K562 (cell line): ENCODE measurements at regions not wholly inside any gene's neighbourhood (a gene's known extent, or its start where the extent isn't known, plus 50 kb on each side); places are given as distances from the start of the nearest gene placed in this dataset.

Experiments used
- ATAC-seq: fragments of 200-7000 bp; cut with Tn5 transposase; 3 replicates; pipeline ENCODE4 v1.9.1; 2020; ENCODE audit warnings: moderate library complexity
- BruUV-seq: library from RNA; stranded (reverse); fragments of 400-500 nt; replicated peaks from 2 replicates; lab custom pipeline; 2021; lab: Mats Ljungman, UMichigan
- CTCF ChIA-PET: fragments of 300-600 bp; formaldehyde crosslinking; extraction: SDS; loops from one replicate; lab custom pipeline; 2021; ENCODE audit warnings: low intra/inter-chr PET ratio; lab: Yijun Ruan, JAX
- POLR2A ChIA-PET: fragments of 300-600, 350-650 bp; sonication (Branson Sonifier 250); formaldehyde crosslinking; extraction: SDS; loops from one replicate; lab custom pipeline; 2021; ENCODE audit warnings: antibody characterized with exemption, inconsistent platforms; lab: Yijun Ruan, JAX
- DNase-seq, 4 experiments: peaks; one replicate each; pipeline versions ENCODE4 v3.0.0 to v3.0.0-alpha.2; 2011 to 2018; ENCODE audit warnings: low spot score in 3 of 4, mixed read lengths in 3 of 4; ENCODE audit errors: extremely low read depth in 1 of 4
- FAIRE-seq: peaks from 2 replicates; lab custom pipeline; 2011; peaks lifted over from hg19 to GRCh38; lab: Jason Lieb, UNC
- H2AFZ ChIP-seq: 2 replicates; pipeline ENCODE4 v1.6.0; 2011; ENCODE audit warnings: low read depth, low read length, control low read depth, inconsistent platforms
- H3K27ac ChIP-seq: fragments of 200-600 bp; 3 replicates; pipeline ENCODE4 v1.8.0; 2011; ENCODE audit warnings: low read depth, mild to moderate bottlenecking, control low read depth, inconsistent platforms, low read length, moderate library complexity, mixed read lengths; ENCODE audit errors: extremely low read depth
- H3K27me3 ChIP-seq, 2 experiments: fragments of 300-600 bp in 1 of 2; 2 replicates in 1 of 2; 3 replicates in 1 of 2; pipeline versions ENCODE4 v1.6.0 to v1.8.0; 2011; ENCODE audit warnings: inconsistent platforms in 2 of 2, low read length in 2 of 2, mild to moderate bottlenecking in 1 of 2, mixed read lengths in 1 of 2, moderate library complexity in 1 of 2; ENCODE audit not compliant: control insufficient read depth in 2 of 2, insufficient read depth in 2 of 2
- H3K36me3 ChIP-seq: fragments of 300-600 bp; 3 replicates; pipeline ENCODE4 v1.8.0; 2011; ENCODE audit warnings: mild to moderate bottlenecking, low read length, inconsistent platforms; ENCODE audit not compliant: control insufficient read depth, insufficient read depth
- H3K4me1 ChIP-seq, 2 experiments: fragments of 200-600 bp in 1 of 2; replicated peaks in 1 of 2; 2 replicates in 1 of 2; 3 replicates in 1 of 2; pipeline versions ENCODE4 v1.5.1 to v1.8.0; 2011; ENCODE audit warnings: inconsistent platforms in 2 of 2, low read length in 2 of 2, mild to moderate bottlenecking in 1 of 2, mixed read lengths in 1 of 2, moderate library complexity in 1 of 2; ENCODE audit not compliant: control insufficient read depth in 2 of 2, insufficient read depth in 2 of 2
- H3K4me2 ChIP-seq: 2 replicates; pipeline ENCODE4 v1.6.1; 2011; ENCODE audit warnings: low read length, control low read depth, inconsistent platforms, mixed read lengths; ENCODE audit not compliant: insufficient read depth
- H3K4me3 ChIP-seq: fragments of 200-600 bp; sonication (generic), shearing (Covaris generic); 2 replicates; pipeline ENCODE4 v1.5.1; 2016; ENCODE audit warnings: control low read depth, inconsistent platforms
- H3K79me2 ChIP-seq: fragments of 200-600 bp; 3 replicates; pipeline ENCODE4 v1.8.0; 2011; ENCODE audit warnings: low read length, inconsistent platforms; ENCODE audit not compliant: control insufficient read depth, insufficient read depth
- H3K9ac ChIP-seq, 2 experiments: 2 replicates each; pipeline versions ENCODE4 v1.6.0 to v1.6.1; 2011; ENCODE audit warnings: low read depth in 2 of 2, low read length in 2 of 2, control low read depth in 1 of 2, inconsistent platforms in 1 of 2, mild to moderate bottlenecking in 1 of 2, mixed read lengths in 1 of 2; ENCODE audit not compliant: insufficient read depth in 1 of 2
- H3K9me1 ChIP-seq: one replicate; pipeline ENCODE4 v1.6.0; 2011; ENCODE audit warnings: inconsistent platforms, mild to moderate bottlenecking, low read length, moderate library complexity; ENCODE audit not compliant: control insufficient read depth, insufficient read depth
- H3K9me3 ChIP-seq: replicated peaks from 2 replicates; pipeline ENCODE4 v1.5.1; 2011; ENCODE audit warnings: low read depth, low read length, inconsistent platforms; ENCODE audit not compliant: control insufficient read depth, insufficient read depth
- H4K20me1 ChIP-seq: replicated peaks from 2 replicates; pipeline ENCODE4 v1.6.1; 2011; ENCODE audit warnings: low read length, inconsistent platforms, mixed read lengths; ENCODE audit not compliant: control insufficient read depth, insufficient read depth
- FOXA1 ChIP-seq: fragments of 450-650 bp; IDR thresholded peaks from 2 replicates; pipeline ENCODE4 v1.6.1; 2016; ENCODE audit warnings: mild to moderate bottlenecking, borderline replicate concordance
- MTA1 ChIP-seq: fragments of 450-650 bp; IDR thresholded peaks from 2 replicates; pipeline ENCODE4 v1.6.1; 2017; ENCODE audit warnings: borderline replicate concordance
- NFRKB ChIP-seq: fragments of 450-650 bp; IDR thresholded peaks from 2 replicates; pipeline ENCODE4 v1.6.1; 2016; ENCODE audit warnings: low read depth
- NONO ChIP-seq, 2 experiments: fragments of 200-400 bp in 1 of 2; fragments of 450-650 bp in 1 of 2; formaldehyde crosslinking in 1 of 2; IDR thresholded peaks; 2 replicates each; pipeline ENCODE4 v1.6.1; 2017; ENCODE audit warnings: low read depth in 2 of 2, mild to moderate bottlenecking in 2 of 2, moderate library complexity in 2 of 2, low read length in 1 of 2
- RBM39 ChIP-seq: fragments of 200-400 bp; formaldehyde crosslinking; optimal IDR thresholded peaks from 2 replicates; pipeline ENCODE3; 2018; ENCODE audit warnings: low read depth, low read length
- RNF2 ChIP-seq: sonication (generic); IDR thresholded peaks from 2 replicates; pipeline ENCODE4 v1.6.1; 2016
- SPI1 ChIP-seq: IDR thresholded peaks from 2 replicates; pipeline ENCODE4 v1.6.1; 2011; ENCODE audit warnings: low read depth, low read length, control low read depth, borderline replicate concordance
- SRSF7 ChIP-seq: fragments of 200-400 bp; formaldehyde crosslinking; optimal IDR thresholded peaks from 2 replicates; pipeline ENCODE3; 2017; ENCODE audit warnings: mild to moderate bottlenecking, low read depth, low read length
- TRIM28 ChIP-seq: fragments of 450-650 bp; IDR thresholded peaks from 2 replicates; pipeline ENCODE4 v1.6.1; 2017
- WHSC1 ChIP-seq: IDR thresholded peaks from one replicate; pipeline ENCODE4 v1.6.1; 2012; ENCODE audit warnings: low read length, control low read depth, inconsistent platforms
- ZC3H4 ChIP-seq: sonication (generic); formaldehyde crosslinking; IDR thresholded peaks from 2 replicates; pipeline ENCODE4 v1.9.0; 2021; ENCODE audit warnings: missing genetic modification reagents, borderline replicate concordance
- ZKSCAN3 ChIP-seq: fragments of 250-450 bp; sonication (Bioruptor Pico); IDR thresholded peaks from 2 replicates; pipeline ENCODE4 v1.4.0; 2020
- ZNF311 ChIP-seq: fragments of 250-450 bp; sonication (Bioruptor Pico); IDR thresholded peaks from 2 replicates; pipeline ENCODE4 v1.4.0; 2020; ENCODE audit warnings: mild to moderate bottlenecking, moderate library complexity
- WGBS: fragments of 100-300 bp; shearing (Covaris generic); methylation state at CpG from one replicate; pipeline ENCODE4 v1.1.6; 2016; ENCODE audit warnings: low coverage, mixed read lengths; ENCODE audit not compliant: insufficient coverage; ENCODE audit errors: missing lambda C conversion rate; 5-methylcytosine and 5-hydroxymethylcytosine counted together
- in situ Hi-C: fragments of 300-500 bp; cut with MboI; formaldehyde crosslinking; loops from 4 replicates; pipeline ENCODE4 v1.15.0; 2018; ENCODE audit warnings: inconsistent platforms, mixed read lengths
- intact Hi-C: fragments of 100-400 bp; cut with micrococcal nuclease; formaldehyde crosslinking; loops from 2 replicates; pipeline ENCODE4 v1.14.2; 2022
- TF ChIP-seq, protein P1 (sequence below): sonication (generic); formaldehyde crosslinking; IDR thresholded peaks from 2 replicates; pipeline ENCODE4 v1.9.0; 2022; ENCODE audit warnings: mild to moderate bottlenecking, missing genetic modification reagents
- TF ChIP-seq, protein P2 (sequence below): sonication (generic); formaldehyde crosslinking; IDR thresholded peaks from 2 replicates; pipeline ENCODE4 v1.8.0; 2022; ENCODE audit warnings: missing genetic modification reagents, mild to moderate bottlenecking, moderate library complexity, borderline replicate concordance
- TF ChIP-seq, protein P3 (sequence below): sonication (generic); formaldehyde crosslinking; IDR thresholded peaks from 2 replicates; pipeline ENCODE4 v1.8.1; 2022; ENCODE audit warnings: missing genetic modification reagents
- TF ChIP-seq, protein P4 (sequence below): fragments of 250-450 bp; sonication (Bioruptor Pico); IDR thresholded peaks from 2 replicates; pipeline ENCODE4 v1.4.0; 2020; ENCODE audit warnings: borderline replicate concordance
- TF ChIP-seq, protein P5 (sequence below): sonication (generic); formaldehyde crosslinking; IDR thresholded peaks from 2 replicates; pipeline ENCODE4 v1.8.1; 2022; ENCODE audit warnings: missing genetic modification reagents

DNA sequence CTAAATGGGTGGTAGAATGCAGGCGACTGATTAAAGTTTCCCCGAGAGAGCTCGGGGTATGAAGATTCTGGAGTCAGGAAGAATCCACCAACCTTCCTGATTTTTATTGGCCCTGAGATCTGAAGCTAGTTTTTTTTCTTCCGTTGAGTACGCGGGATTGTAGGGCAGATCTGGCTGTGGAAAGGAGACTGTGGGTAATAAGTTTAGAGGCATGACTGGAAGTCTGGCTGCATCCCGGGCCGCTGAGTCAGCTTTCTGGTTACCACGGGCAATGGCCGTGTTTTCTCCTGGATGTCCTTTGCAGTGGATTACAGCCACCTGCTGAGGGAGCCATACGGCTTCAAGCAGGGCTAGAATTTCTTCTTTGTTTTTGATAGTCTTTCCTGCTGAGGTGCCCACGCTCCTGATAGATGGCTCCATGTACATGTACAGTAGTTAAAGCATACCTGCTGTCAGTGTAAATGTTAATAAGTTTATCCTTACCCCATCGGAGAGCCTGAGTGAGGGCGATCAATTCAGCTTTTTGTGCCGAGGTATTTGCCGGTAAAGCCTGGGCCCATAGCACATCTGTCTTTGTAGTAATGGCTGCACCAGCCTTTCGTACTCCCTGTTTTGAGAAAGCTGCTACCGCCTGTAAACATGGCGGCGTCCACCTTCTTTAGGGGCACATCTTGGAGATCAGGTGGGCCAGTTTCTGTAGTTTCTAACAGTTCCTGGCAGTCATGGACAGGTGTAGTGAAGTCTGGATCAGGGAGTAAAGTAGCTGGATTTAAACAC lies 154.0 kb downstream of the TRIM27 start:
- no peaks in the 10 kb centered on the region for H3K79me2 ChIP-seq
- 37% methylated on average over 20 of the region's 20 CpGs for WGBS
- peaks cover 24 to 32% of the 10 kb centered on the region in 2 experiments; a peak in 4 of 5 replicates for H3K4me1 ChIP-seq
- DNase-seq = peak; percentile 60 to 87 (median 66)
- ChIA-PET CTCF (interaction anchor here (0.6 to 1.7 kb wide), 5 partner anchors 40 to 860 kb away, joined by 3 to 7 read pairs (median 5); no protein-coding TSS in a partner anchor), POLR2A (interaction anchor here (0.6 to 3.2 kb wide), 12 partner anchors 9 to 1217 kb away, joined by 3 to 33 read pairs (median 3); no protein-coding TSS in a partner anchor)
- peak overlapping the region; percentile 37; the same call in 1 of the 2 replicates for H3K4me2 ChIP-seq
- H3K9ac ChIP-seq = no peak overlapping the region; a peak in 1 of 4 replicates
- H4K20me1 ChIP-seq = no peaks in the 10 kb centered on the region
- intact Hi-C loops (loop anchor here (2.0 kb wide), 2 partner anchors 69 to 83 kb away; no protein-coding TSS in a partner anchor), in situ Hi-C loops (no loop called here)
- H2AFZ ChIP-seq = peak overlapping the region; percentile 77
- ATAC-seq = peak; percentile 82
- H3K27me3 ChIP-seq = no peaks in the 10 kb centered on the region
- H3K36me3 ChIP-seq = no peaks in the 10 kb centered on the region
- no peak overlapping the region for H3K4me3 ChIP-seq
- FAIRE-seq = peak; percentile 97
- H3K9me3 ChIP-seq = no peaks in the 10 kb centered on the region
- H3K27ac ChIP-seq = no peak overlapping the region
- no peaks in the 10 kb centered on the region for H3K9me1 ChIP-seq
- no TSS peak for BruUV-seq
- no peak for TF ChIP-seq RBM39
- TF ChIP-seq, protein P1, sequence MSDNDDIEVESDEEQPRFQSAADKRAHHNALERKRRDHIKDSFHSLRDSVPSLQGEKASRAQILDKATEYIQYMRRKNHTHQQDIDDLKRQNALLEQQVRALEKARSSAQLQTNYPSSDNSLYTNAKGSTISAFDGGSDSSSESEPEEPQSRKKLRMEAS (CRISPR knock-in tag) = no peak
- TF ChIP-seq NFRKB = no peak
- TF ChIP-seq, protein P2, sequence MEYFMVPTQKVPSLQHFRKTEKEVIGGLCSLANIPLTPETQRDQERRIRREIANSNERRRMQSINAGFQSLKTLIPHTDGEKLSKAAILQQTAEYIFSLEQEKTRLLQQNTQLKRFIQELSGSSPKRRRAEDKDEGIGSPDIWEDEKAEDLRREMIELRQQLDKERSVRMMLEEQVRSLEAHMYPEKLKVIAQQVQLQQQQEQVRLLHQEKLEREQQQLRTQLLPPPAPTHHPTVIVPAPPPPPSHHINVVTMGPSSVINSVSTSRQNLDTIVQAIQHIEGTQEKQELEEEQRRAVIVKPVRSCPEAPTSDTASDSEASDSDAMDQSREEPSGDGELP (CRISPR knock-in tag) = peak; percentile 54; the same call in 1 of the 2 replicates
- TF ChIP-seq, protein P3, sequence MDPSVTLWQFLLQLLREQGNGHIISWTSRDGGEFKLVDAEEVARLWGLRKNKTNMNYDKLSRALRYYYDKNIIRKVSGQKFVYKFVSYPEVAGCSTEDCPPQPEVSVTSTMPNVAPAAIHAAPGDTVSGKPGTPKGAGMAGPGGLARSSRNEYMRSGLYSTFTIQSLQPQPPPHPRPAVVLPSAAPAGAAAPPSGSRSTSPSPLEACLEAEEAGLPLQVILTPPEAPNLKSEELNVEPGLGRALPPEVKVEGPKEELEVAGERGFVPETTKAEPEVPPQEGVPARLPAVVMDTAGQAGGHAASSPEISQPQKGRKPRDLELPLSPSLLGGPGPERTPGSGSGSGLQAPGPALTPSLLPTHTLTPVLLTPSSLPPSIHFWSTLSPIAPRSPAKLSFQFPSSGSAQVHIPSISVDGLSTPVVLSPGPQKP (CRISPR knock-in tag) = no peak
- TF ChIP-seq RNF2 = no peak
- no peak for TF ChIP-seq ZKSCAN3 (CRISPR knock-in tag)
- TF ChIP-seq ZNF311 (CRISPR knock-in tag) = no peak
- no peak for TF ChIP-seq WHSC1
- TF ChIP-seq FOXA1 = no peak
- no peak for TF ChIP-seq MTA1
- TF ChIP-seq, protein P4, sequence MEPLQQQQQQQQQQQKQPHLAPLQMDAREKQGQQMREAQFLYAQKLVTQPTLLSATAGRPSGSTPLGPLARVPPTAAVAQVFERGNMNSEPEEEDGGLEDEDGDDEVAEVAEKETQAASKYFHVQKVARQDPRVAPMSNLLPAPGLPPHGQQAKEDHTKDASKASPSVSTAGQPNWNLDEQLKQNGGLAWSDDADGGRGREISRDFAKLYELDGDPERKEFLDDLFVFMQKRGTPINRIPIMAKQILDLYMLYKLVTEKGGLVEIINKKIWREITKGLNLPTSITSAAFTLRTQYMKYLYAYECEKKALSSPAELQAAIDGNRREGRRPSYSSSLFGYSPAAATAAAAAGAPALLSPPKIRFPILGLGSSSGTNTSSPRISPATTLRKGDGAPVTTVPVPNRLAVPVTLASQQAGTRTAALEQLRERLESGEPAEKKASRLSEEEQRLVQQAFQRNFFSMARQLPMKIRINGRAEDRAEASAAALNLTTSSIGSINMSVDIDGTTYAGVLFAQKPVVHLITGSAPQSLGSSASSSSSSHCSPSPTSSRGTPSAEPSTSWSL = no peak
- no peak for TF ChIP-seq TRIM28
- TF ChIP-seq ZC3H4 (CRISPR knock-in tag) = no peak
- no peak for TF ChIP-seq SPI1
- TF ChIP-seq, protein P5, sequence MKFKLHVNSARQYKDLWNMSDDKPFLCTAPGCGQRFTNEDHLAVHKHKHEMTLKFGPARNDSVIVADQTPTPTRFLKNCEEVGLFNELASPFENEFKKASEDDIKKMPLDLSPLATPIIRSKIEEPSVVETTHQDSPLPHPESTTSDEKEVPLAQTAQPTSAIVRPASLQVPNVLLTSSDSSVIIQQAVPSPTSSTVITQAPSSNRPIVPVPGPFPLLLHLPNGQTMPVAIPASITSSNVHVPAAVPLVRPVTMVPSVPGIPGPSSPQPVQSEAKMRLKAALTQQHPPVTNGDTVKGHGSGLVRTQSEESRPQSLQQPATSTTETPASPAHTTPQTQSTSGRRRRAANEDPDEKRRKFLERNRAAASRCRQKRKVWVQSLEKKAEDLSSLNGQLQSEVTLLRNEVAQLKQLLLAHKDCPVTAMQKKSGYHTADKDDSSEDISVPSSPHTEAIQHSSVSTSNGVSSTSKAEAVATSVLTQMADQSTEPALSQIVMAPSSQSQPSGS (CRISPR knock-in tag) = no peak
- no peak for TF ChIP-seq NONO (IDR thresholded peaks at IDR 0.05; ENCODE audit: low read depth in 2 of 2, low read length in 1 of 2)
- no peak for TF ChIP-seq SRSF7
